Left ventricle myocardium superior (tissue), 1 donor: ENCODE measurements at regions not wholly inside any gene's neighbourhood (a gene's known extent, or its start where the extent isn't known, plus 50 kb on each side); places are given as distances from the start of the nearest gene placed in this dataset.

Source experiments
- ATAC-seq: fragments of 200-7000 bp; cut with Tn5 transposase; one replicate; pipeline ENCODE4 v1.9.1; 2020; ENCODE audit warnings: mild to moderate bottlenecking, moderate library complexity
- DNase-seq: peaks from one replicate; pipeline ENCODE4 v3.0.0-alpha.2; 2020
- intact Hi-C: fragments of 100-400 bp; cut with micrococcal nuclease; formaldehyde crosslinking; loops from one replicate; pipeline ENCODE4 v1.11.0; 2022
- donor health status: DM: no; HTN: yes; CAD: no; lungs with severe emphysema.

- intact Hi-C loops: no loop called here
- DNase-seq (no peak), ATAC-seq (no peak)
These were observed 113.2 kb downstream of the HERPUD2 start for GRCh38 chr7:35581605-35582210.

- peak; percentile 19 for ATAC-seq
- intact Hi-C loops: no loop called here
- no peak for DNase-seq
These were observed 118.8 kb downstream of the HERPUD2 start for GRCh38 chr7:35576031-35576573.

DNA sequence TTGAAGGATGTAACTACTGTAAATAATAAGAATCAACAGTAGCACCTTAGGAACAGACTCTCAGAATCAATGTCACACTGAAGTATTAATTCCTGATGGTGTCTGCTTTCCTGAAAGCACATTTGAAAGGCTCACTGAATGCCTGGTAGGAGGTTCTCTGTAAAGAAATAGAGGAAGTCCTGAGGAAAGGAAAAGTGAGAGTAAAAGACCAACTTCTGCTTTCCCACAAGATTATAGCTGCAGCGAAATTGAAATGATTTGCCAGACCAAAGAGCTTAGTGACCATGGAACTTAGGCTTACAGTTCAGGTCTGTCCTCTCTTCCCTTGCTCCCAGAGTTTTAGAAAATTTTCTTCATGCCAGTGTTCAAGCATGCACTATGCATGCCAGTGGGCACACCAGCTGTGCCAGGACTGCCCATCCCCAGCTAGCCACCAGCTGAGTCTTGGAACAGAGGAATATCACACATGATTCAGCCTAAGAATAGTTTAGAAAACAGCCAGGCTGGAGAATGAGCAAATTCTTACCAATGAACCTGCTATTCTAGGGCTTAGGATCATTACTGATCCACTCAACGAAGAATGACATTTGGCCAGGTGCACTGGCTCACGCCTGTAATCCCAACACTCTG, 123.2 kb downstream of the HERPUD2 start:
- intact Hi-C loops: no loop called here
- ATAC-seq (no peak), DNase-seq (no peak)

DNA sequence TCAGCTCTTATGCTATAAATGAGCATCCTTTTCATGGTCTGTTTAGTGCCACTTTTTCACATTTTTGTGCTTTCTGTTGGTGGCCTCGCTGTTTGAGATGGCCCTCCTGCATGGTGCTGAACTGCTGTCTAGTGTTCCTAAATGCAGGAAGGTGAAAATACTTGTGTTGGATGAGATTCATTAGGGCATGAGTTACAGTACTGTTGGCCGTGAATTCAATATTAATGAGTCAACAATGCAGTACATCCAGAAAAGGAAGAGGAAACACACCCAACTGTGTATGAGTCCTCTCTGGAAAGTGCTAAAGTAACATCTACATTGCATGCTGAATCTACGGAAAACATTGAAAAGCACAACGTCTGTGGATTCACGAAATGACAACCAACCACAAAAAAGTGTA, 124.0 kb downstream of the HERPUD2 start:
- intact Hi-C loops: no loop called here

GRCh38 chr7:35565927-35566326, 129.0 kb downstream of the HERPUD2 start:
- ATAC-seq (no peak), DNase-seq (no peak)
- intact Hi-C loops: no loop called here

More for the DNA sequence above, 124.0 kb downstream of the HERPUD2 start:
- DNase-seq (no peak), ATAC-seq (no peak)

DNA sequence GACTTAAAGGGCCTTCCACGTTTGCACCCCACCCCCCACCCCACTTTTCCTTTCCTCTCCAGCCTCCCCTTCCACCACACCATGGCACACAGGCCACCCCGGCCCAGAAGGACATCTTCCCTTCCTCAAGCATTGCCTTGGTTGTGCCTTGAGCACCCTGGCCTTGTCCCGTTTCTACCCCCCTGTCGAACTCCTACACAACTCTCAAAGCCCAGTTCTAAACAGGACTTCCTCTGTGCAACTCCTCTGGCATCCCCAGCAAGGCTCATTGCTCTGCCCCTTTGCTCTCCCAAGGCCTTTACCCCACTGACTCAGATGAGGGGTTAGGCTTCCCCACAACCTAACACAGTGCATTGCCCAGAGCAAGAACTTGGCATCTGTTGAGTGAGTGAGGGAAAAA, 136.1 kb downstream of the HERPUD2 start:
- intact Hi-C loops: no loop called here
- DNase-seq (no peak), ATAC-seq (no peak)

DNA sequence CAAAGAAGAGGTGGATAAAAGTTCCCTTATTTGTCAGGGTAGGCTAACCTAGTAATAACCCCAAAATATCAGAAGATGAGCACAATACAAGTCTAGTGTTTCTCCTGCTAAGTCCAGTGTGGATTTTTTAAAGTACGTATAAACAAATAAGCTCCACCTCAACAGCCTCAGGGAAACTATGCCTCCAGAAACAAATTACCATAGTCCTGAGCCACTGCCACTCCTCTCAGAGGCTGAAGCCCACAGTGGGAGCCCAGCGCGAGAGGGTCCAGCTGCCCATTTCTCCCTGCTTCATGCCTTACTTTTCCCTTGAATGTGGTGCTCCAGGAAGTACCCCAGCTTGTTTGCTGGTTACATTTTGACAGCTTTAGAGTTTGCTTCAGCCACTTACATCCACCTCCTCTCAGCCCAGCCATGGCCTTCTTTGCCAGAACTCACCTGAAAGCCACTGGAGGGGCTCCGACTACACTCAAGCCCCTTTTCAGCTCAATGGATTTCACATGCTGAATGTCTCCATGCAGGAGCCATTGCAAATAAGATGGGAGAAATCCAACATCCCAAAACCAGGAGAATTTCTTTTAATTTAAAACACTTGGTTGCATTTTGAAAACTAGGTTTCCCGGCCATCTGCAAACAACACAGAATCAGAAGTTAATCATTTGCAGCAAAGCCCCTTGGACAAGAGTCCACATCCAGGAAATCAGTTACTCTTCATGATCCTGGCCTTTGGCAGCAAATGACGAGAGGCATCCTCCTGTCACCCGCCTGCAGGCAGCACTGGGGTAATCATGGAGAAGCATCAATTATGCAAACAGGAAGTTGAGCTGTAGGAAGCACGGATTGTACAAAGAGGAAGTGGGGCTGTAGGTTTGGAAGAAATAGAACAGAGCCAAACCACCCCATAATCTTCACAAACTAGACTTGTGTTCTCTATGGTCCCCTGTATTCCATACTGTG, 138.1 kb downstream of the HERPUD2 start:
- ATAC-seq: no peak
- intact Hi-C loops: no loop called here
- DNase-seq: no peak

GRCh38 chr7:35555934-35556333, 139.0 kb downstream of the HERPUD2 start:
- intact Hi-C loops: no loop called here
- no peak for ATAC-seq
- DNase-seq: no peak

GRCh38 chr7:35555386-35555785, 139.5 kb downstream of the HERPUD2 start:
- no peak for DNase-seq
- intact Hi-C loops: no loop called here
- ATAC-seq: no peak

GRCh38 chr7:35553519-35553918, 141.4 kb downstream of the HERPUD2 start:
- intact Hi-C loops: no loop called here
- no peak for DNase-seq
- peak; percentile 45 for ATAC-seq

GRCh38 chr7:35552691-35553090, 142.2 kb downstream of the HERPUD2 start:
- intact Hi-C loops: no loop called here
- ATAC-seq: no peak

GRCh38 chr7:35551321-35552081, 143.4 kb downstream of the HERPUD2 start:
- no peak for ATAC-seq
- DNase-seq: no peak
- intact Hi-C loops: no loop called here

More at GRCh38 chr7:35552691-35553090, 142.2 kb downstream of the HERPUD2 start:
- no peak for DNase-seq

GRCh38 chr7:35550831-35551230, 144.1 kb downstream of the HERPUD2 start:
- intact Hi-C loops: no loop called here
- no peak for ATAC-seq
- DNase-seq: no peak

DNA sequence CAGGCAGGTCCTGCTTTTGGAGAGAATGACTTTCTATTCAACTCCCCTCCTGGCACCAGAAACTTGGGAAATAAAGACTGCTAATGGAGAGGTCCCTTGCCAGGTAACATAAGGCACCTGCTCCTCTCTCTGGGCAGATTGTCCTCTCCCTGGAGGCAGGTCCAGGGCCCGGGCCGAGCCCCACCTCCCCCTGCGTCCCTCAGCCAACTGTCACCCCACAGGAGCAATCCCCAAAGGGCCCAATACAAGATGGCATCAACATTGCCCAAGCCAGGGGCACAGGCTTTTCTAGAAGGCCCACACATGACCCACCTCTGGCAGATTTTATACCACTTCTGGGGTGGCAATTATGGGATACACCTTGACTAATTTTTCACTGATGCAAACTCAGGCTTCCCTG, 145.2 kb downstream of the HERPUD2 start:
- ATAC-seq (no peak), DNase-seq (no peak)
- intact Hi-C loops: no loop called here

GRCh38 chr7:35548291-35548690, 146.6 kb downstream of the HERPUD2 start:
- ATAC-seq (no peak), DNase-seq (no peak)
- intact Hi-C loops: no loop called here

DNA sequence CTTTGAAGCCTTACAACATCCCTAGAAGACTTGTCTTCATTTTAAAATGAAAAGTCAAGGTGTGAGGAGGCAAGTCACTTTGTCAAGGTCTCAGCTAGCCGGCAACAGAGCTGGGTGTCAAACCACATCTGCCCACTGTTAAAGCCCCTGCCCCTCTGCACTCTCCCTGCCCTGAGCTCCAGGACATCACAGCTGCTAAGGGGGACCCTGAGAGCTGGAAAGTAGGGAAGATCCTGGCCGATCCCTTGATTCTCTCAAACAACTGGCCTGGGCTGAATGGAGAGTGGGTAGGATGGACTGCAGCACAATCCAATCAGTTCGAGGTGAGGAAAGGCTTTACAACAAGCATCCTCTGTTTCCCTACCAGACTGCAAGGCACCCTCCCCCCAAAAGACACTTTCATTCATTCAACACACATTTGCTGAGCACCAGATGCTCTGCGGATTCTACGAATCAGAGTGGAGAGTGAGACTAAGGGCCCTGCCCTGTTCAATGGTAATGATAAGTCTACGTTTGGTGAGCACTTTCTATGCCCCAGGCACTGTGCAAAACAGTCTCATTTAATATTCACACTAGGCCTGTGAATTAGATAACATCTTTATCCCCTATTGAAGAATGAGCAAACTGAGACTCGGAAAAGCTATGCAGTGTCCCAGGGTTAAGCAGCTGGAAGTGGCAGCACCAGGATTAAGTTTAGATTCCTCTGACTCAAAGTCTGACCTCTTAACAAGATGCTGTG, 148.1 kb downstream of the HERPUD2 start:
- ATAC-seq: no peak
- no peak for DNase-seq
- intact Hi-C loops: no loop called here

DNA sequence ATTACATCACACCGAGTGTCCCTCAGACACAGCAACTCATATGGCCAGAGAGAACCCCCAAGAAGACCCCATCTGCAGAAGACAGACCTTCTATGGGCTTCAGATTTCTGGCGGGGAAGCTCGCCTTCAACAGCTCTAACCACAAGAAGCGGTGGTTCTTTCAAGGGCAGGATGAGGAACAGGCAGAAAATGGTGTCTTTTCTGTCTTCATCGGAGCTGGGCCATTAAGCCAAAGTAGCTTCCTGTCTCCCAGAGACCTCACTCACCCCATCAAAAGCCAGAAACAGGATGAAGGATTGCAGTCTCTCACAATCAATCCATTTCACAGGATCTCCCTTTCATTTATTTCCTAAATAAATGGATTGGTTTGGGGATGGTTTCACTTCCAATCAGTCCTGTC, 149.1 kb downstream of the HERPUD2 start:
- DNase-seq: no peak
- intact Hi-C loops: no loop called here
- no peak for ATAC-seq

- DNase-seq (no peak), ATAC-seq (no peak)
- intact Hi-C loops: no loop called here
These were observed 150.8 kb downstream of the HERPUD2 start for GRCh38 chr7:35544028-35544742.
